ENCODE measurements at regions not wholly inside any gene's neighbourhood (a gene's known extent, or its start where the extent isn't known, plus 50 kb on each side); places are given as distances from the start of the nearest gene placed in this dataset.

GRCh38 chr11:79890272-79890671, 449.4 kb upstream of the TENM4 start:
- Histone ChIP-seq H3K4me1 (no peaks in the 10 kb centered on the region), H3K4me3 (no peak overlapping the region), H3K27me3 (no peaks in the 10 kb centered on the region), H3K36me3 (no peaks in the 10 kb centered on the region), H3K9me3 (no peaks in the 10 kb centered on the region), H3K27ac (no peak overlapping the region)
- no peak for DNase-seq
- TF ChIP-seq POLR2A (IDR thresholded peaks at IDR 0.05) (no peak), CTCF (IDR thresholded peaks at IDR 0.05) (no peak)

DNA sequence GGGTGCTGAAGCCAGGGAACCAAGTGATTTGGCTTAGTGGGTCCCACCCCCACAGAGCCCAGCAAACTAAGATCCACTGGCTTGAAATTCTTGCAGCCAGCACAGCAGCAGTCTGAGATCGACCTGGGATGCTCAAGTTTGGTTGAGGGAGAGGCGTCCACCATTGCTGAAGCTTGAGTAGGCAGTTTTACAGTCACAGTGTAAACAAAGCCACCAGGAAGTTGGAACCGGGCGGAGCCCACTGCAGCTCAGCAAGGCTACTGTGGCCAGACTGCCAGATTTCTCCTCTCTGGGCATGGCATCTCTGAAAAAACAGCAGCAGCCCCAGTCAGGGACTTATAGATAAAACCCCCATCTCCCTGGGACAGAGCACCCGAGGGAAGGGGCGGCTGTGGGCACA, 424.1 kb upstream of the TENM4 start:
- Histone ChIP-seq H3K4me3 (no peak overlapping the region), H3K9me3 (no peaks in the 10 kb centered on the region), H3K36me3 (no peaks in the 10 kb centered on the region), H3K4me1 (no peaks in the 10 kb centered on the region), H3K27ac (no peak overlapping the region), H3K27me3 (no peaks in the 10 kb centered on the region)
- no peak for DNase-seq
- TF ChIP-seq CTCF (IDR thresholded peaks at IDR 0.05) (no peak), POLR2A (IDR thresholded peaks at IDR 0.05) (no peak)

DNA sequence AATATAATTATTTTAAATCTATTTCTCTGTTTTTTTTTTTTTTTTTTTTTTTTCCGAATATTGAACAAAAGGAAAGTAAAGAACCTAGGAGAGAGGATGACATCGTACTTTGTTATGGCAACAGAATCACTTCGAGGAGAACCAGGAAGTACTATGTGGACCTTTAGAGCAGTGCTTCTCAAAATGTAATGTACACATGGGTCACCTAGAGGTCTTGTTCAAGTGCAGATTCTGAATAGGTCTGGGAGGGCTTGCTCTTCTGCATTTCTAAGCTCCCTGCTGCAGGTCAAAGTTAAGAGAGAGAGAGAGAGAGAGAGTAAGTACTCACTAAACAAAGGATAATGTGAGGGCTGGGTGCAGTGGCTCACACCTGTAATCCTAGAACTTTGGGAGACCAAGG, 419.5 kb upstream of the TENM4 start:
- Histone ChIP-seq H3K4me3 (no peak overlapping the region), H3K4me1 (no peaks in the 10 kb centered on the region), H3K27ac (no peak overlapping the region), H3K27me3 (no peaks in the 10 kb centered on the region), H3K36me3 (no peaks in the 10 kb centered on the region), H3K9me3 (no peaks in the 10 kb centered on the region)
- TF ChIP-seq CTCF (IDR thresholded peaks at IDR 0.05): no peak
- TF ChIP-seq POLR2A (IDR thresholded peaks at IDR 0.05): no peak
- no peak for DNase-seq

DNA sequence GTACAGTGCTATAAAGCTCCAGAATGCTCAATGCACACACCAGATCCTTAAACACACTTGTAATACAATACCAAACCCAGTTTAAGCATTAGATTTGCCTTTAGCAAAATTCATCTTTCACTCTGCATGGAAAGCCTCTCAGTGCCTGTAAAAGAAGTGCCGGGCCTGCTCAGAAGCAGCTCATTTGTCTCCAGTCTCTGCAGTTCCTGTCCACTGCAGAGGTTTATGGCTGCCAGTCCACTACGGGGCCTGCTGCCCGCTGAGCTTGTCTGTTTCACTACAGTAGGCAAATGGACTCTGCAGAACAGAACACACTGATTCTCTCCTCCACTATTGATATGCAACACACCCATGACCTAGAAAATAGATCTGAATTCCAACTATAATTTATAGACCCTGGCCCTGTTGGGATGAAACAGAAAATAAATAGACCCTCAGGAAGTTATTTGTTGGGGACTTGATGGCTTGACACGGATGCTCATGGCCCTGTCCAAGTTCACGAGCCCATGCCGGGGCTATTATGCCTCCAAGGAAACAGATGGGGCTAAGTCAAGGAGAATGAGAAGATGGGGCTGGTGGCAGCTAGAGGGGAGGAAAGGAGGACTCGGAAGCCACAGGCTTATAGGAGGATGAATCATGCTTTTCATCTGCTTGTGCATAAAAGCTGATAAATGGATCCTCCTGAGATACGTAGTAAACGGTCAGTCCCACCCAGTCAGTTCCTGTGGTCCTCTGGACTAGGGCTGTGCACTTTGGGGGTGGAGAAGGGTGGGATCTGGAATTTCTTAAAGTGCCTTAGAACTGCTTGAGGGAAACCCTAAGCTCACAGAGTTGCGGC, 416.8 kb upstream of the TENM4 start:
- no peak for DNase-seq
- no peak overlapping the region for H3K4me3 ChIP-seq
- no peaks in the 10 kb centered on the region for H3K9me3 ChIP-seq
- no peak overlapping the region for H3K27ac ChIP-seq
- no peaks in the 10 kb centered on the region for H3K4me1 ChIP-seq
- TF ChIP-seq POLR2A (IDR thresholded peaks at IDR 0.05) (no peak), CTCF (IDR thresholded peaks at IDR 0.05) (no peak)
- H3K27me3 ChIP-seq: no peaks in the 10 kb centered on the region
- no peaks in the 10 kb centered on the region for H3K36me3 ChIP-seq

DNA sequence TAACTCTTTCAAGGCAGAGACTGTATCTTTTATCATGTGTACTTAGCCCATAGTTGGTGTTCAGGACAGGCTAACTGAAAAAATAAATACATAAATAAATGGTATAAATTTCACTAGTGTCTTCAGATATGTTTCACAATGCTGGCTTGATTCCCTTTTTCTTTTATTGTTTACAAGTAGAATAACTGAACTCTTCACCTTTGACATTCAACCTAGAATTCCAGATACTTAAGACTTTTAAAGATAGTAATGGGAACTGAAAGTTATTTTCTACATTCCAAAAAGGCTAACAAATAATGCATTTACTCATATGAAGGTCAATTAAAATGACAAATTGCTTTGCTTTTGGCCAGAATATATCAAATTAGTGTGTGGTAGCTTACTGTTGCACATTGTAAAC, 411.3 kb upstream of the TENM4 start:
- TF ChIP-seq POLR2A (IDR thresholded peaks at IDR 0.05) (no peak), CTCF (IDR thresholded peaks at IDR 0.05) (no peak)
- Histone ChIP-seq H3K4me1 (no peaks in the 10 kb centered on the region), H3K4me3 (no peak overlapping the region), H3K9me3 (no peaks in the 10 kb centered on the region), H3K27me3 (no peaks in the 10 kb centered on the region), H3K36me3 (no peaks in the 10 kb centered on the region), H3K27ac (no peak overlapping the region)
- DNase-seq: no peak

Data from Peyer's patch (tissue), 4 donors.